GM23338 (cell line): ENCODE measurements at regions not wholly inside any gene's neighbourhood (a gene's known extent, or its start where the extent isn't known, plus 50 kb on each side); places are given as distances from the start of the nearest gene placed in this dataset.

Experiments
- CREB1 ChIP-seq: fragments of 250-450 bp; sonication (Bioruptor Pico); IDR thresholded peaks from 2 replicates; pipeline ENCODE4 v1.5.0; 2020; ENCODE audit warnings: low read depth, mild to moderate bottlenecking, moderate library complexity
- CTCF ChIP-seq, 2 experiments: fragments of 200-600 bp in 1 of 2; sonication (generic) in 1 of 2; conservative IDR thresholded peaks; 2 replicates each; pipeline versions ENCODE4 v1.5.1 to v1.6.1; 2016 to 2017; ENCODE audit warnings: antibody characterized with exemption in 2 of 2, low read depth in 2 of 2, mild to moderate bottlenecking in 2 of 2, moderate library complexity in 1 of 2
- EZH2 ChIP-seq: fragments of 200-600 bp; sonication (generic); IDR thresholded peaks from one replicate; pipeline ENCODE4 v1.8.0; 2017; ENCODE audit warnings: antibody characterized with exemption, mild to moderate bottlenecking, low read depth; ENCODE audit not compliant: unreplicated experiment
- EZH2phosphoT487 ChIP-seq: fragments of 200-600 bp; sonication (generic); IDR thresholded peaks from one replicate; pipeline ENCODE4 v1.8.1; 2018; ENCODE audit warnings: antibody characterized with exemption; ENCODE audit not compliant: unreplicated experiment
- POLR2AphosphoS5 ChIP-seq: IDR thresholded peaks from 2 replicates; pipeline ENCODE4 v1.6.1; 2016; ENCODE audit warnings: antibody characterized with exemption, low read depth
- REST ChIP-seq: IDR thresholded peaks from one replicate; pipeline ENCODE4 v1.6.1; 2018; ENCODE audit warnings: antibody characterized with exemption; ENCODE audit not compliant: unreplicated experiment
- ZNF114 ChIP-seq: fragments of 250-450 bp; sonication (Bioruptor Pico); IDR thresholded peaks from 2 replicates; pipeline ENCODE4 v1.5.0; 2020; ENCODE audit warnings: mild to moderate bottlenecking, moderate library complexity
- ZNF462 ChIP-seq: fragments of 250-450 bp; sonication (Bioruptor Pico); IDR thresholded peaks from 2 replicates; pipeline ENCODE4 v1.5.0; 2020; ENCODE audit warnings: mild to moderate bottlenecking, moderate library complexity

GRCh38 chr5:53179691-53180090 is 70.1 kb upstream of the MOCS2 start:
- TF ChIP-seq CTCF (conservative IDR thresholded peaks at IDR 0.05; ENCODE audit: low read depth in 2 of 2) (no peak), REST (no peak), ZNF114 (no peak), POLR2AphosphoS5 (no peak), EZH2 (no peak), ZNF462 (CRISPR knock-in tag) (no peak), EZH2phosphoT487 (no peak), CREB1 (CRISPR knock-in tag) (no peak)
